Right lobe of liver (tissue), 6 donors: ENCODE measurements at regions not wholly inside any gene's neighbourhood (a gene's known extent, or its start where the extent isn't known, plus 50 kb on each side); places are given as distances from the start of the nearest gene placed in this dataset.
A peak's percentile ranks its signal among the peaks of the same experiment; 100 is the strongest.

Experiments used
- ATAC-seq, 4 donors: fragments of 200-7000 bp; cut with Tn5 transposase; one replicate each; pipeline ENCODE4 v1.9.1; 2020; ENCODE audit warnings: mild to moderate bottlenecking in 4 of 4, moderate library complexity in 4 of 4
- DNase-seq, 3 donors: peaks; one replicate each; pipeline ENCODE4 v3.0.0-alpha.2; 2020
- H3K27ac ChIP-seq, 3 donors: fragments of 200-600 bp; one replicate each; pipeline ENCODE4 v1.8.0; 2022
- H3K27me3 ChIP-seq, 2 donors: fragments of 200-600 bp; one replicate each; pipeline ENCODE4 v1.8.0; 2022
- H3K36me3 ChIP-seq, 4 donors: fragments of 200-600 bp; sonication (generic) in 1 of 4; one replicate each; pipeline versions ENCODE4 v1.5.1 to v1.8.0; 2017 to 2022; ENCODE audit warnings: control low read depth in 1 of 4
- H3K4me1 ChIP-seq, 4 donors: fragments of 200-600 bp; sonication (generic) in 1 of 4; one replicate each; pipeline versions ENCODE4 v1.5.1 to v1.8.0; 2017 to 2022; ENCODE audit warnings: control low read depth in 1 of 4
- H3K4me3 ChIP-seq, 3 donors: fragments of 200-600 bp; one replicate each; pipeline ENCODE4 v1.8.0; 2022
- H3K9me3 ChIP-seq, 4 donors: fragments of 200-600 bp; sonication (generic) in 1 of 4; one replicate each; pipeline versions ENCODE4 v1.5.1 to v1.8.0; 2017 to 2022; ENCODE audit warnings: control low read depth in 1 of 4
- CTCF ChIP-seq, 4 donors: fragments of 200-600 bp in 3 of 4; fragments of 450-650 bp in 1 of 4; IDR thresholded peaks; one replicate each; pipeline versions ENCODE4 v1.5.1 to v1.8.0; 2016 to 2022; ENCODE audit warnings: antibody characterized with exemption in 4 of 4, mild to moderate bottlenecking in 2 of 4
- POLR2A ChIP-seq: fragments of 450-650 bp; IDR thresholded peaks from one replicate; pipeline ENCODE4 v1.6.1; 2017; ENCODE audit warnings: antibody characterized with exemption, mild to moderate bottlenecking
- WGBS: methylation state at CpG from one replicate; pipeline ENCODE4 v1.1.6; 2018; ENCODE audit warnings: low coverage, low lambda C conversion rate; ENCODE audit not compliant: insufficient coverage; ENCODE audit errors: missing lambda C conversion rate; 5-methylcytosine and 5-hydroxymethylcytosine counted together
- intact Hi-C, 2 donors: fragments of 100-400 bp; cut with DNase I; formaldehyde crosslinking; loops; one replicate each; pipeline versions ENCODE4 v1.11.2 to v1.14.1; 2022
- donor health status: DM: no; HTN: yes; CAD: no.
- donor health status: DM: no; HTN: no; CAD: no.
- donor health status: DM: no; HTN: no; CAD: no.
- donor health status: DM: no; HTN: yes; CAD: no.
- donor health status: DM: no; HTN: yes; CAD: no.

- intact Hi-C loops = no loop called here
- no peak overlapping the region for H3K27ac ChIP-seq
- no peaks in the 10 kb centered on the region for H3K4me1 ChIP-seq
- WGBS = 42% methylated on average over 4 of the region's 6 CpGs
- no peak overlapping the region for H3K4me3 ChIP-seq
- no peaks in the 10 kb centered on the region for H3K36me3 ChIP-seq
- TF ChIP-seq POLR2A (no peak), CTCF (IDR thresholded peaks at IDR 0.05) (no peak)
- no peak for ATAC-seq
- H3K9me3 ChIP-seq = no peaks in the 10 kb centered on the region
- no peaks in the 10 kb centered on the region for H3K27me3 ChIP-seq
- DNase-seq = no peak
Measured at GRCh38 chr9:80218328-80218727, 646.6 kb downstream of the TLE4 start.

GRCh38 chr9:80213613-80214012 is 641.8 kb downstream of the TLE4 start:
- DNase-seq = no peak
- no peaks in the 10 kb centered on the region for H3K27me3 ChIP-seq
- no peak for TF ChIP-seq POLR2A
- WGBS = 80% methylated on average over 3 of the region's 8 CpGs
- H3K36me3 ChIP-seq = no peaks in the 10 kb centered on the region
- H3K4me3 ChIP-seq = no peak overlapping the region
- no peaks in the 10 kb centered on the region for H3K4me1 ChIP-seq
- H3K27ac ChIP-seq = no peak overlapping the region
- H3K9me3 ChIP-seq = no peaks in the 10 kb centered on the region
- intact Hi-C loops = no loop called here
- peak in 1 of 4 donors; percentile 20 for ATAC-seq

GRCh38 chr9:80208696-80209095 is 636.9 kb downstream of the TLE4 start:
- H3K27me3 ChIP-seq = no peaks in the 10 kb centered on the region
- DNase-seq (no peak), ATAC-seq (no peak)
- intact Hi-C loops = no loop called here
- no peak overlapping the region for H3K27ac ChIP-seq
- no peaks in the 10 kb centered on the region for H3K36me3 ChIP-seq
- TF ChIP-seq CTCF (IDR thresholded peaks at IDR 0.05) = no peak
- no peak for TF ChIP-seq POLR2A
- no peak overlapping the region for H3K4me3 ChIP-seq
- H3K9me3 ChIP-seq = no peaks in the 10 kb centered on the region
- H3K4me1 ChIP-seq = no peaks in the 10 kb centered on the region

GRCh38 chr9:80204054-80204453 is 632.3 kb downstream of the TLE4 start:
- intact Hi-C loops = no loop called here
- no peak overlapping the region for H3K4me3 ChIP-seq
- DNase-seq (no peak), ATAC-seq (no peak)
- no peak for TF ChIP-seq POLR2A
- TF ChIP-seq CTCF (IDR thresholded peaks at IDR 0.05) = no peak
- H3K27me3 ChIP-seq = no peaks in the 10 kb centered on the region
- H3K9me3 ChIP-seq = no peaks in the 10 kb centered on the region
- 64% methylated on average over 2 of the region's 2 CpGs for WGBS
- no peaks in the 10 kb centered on the region for H3K36me3 ChIP-seq
- no peaks in the 10 kb centered on the region for H3K4me1 ChIP-seq
- no peak overlapping the region for H3K27ac ChIP-seq

GRCh38 chr9:80197661-80198060 is 625.9 kb downstream of the TLE4 start:
- no peaks in the 10 kb centered on the region for H3K36me3 ChIP-seq
- no peak overlapping the region for H3K27ac ChIP-seq
- H3K27me3 ChIP-seq = no peaks in the 10 kb centered on the region
- H3K9me3 ChIP-seq = no peaks in the 10 kb centered on the region
- ATAC-seq (no peak), DNase-seq (no peak)
- no peak overlapping the region for H3K4me3 ChIP-seq
- WGBS = 21% methylated on average over 1 of the region's 1 CpG
- intact Hi-C loops = no loop called here
- no peak for TF ChIP-seq POLR2A
- TF ChIP-seq CTCF (IDR thresholded peaks at IDR 0.05) = no peak
- H3K4me1 ChIP-seq = no peaks in the 10 kb centered on the region
